Left ventricle myocardium inferior (tissue), 1 donor: ENCODE measurements at regions not wholly inside any gene's neighbourhood (a gene's known extent, or its start where the extent isn't known, plus 50 kb on each side); places are given as distances from the start of the nearest gene placed in this dataset.
A peak's percentile ranks its signal among the peaks of the same experiment; 100 is the strongest.

Experiments
- DNase-seq: peaks from one replicate; pipeline ENCODE4 v3.0.0-alpha.2; 2020
- H3K27ac ChIP-seq: fragments of 200-600 bp; replicated peaks from 2 replicates; pipeline ENCODE4 v1.8.0; 2021
- H3K27me3 ChIP-seq: fragments of 200-600 bp; 2 replicates; pipeline ENCODE4 v1.8.0; 2021; ENCODE audit warnings: low read depth
- H3K36me3 ChIP-seq: fragments of 200-600 bp; 2 replicates; pipeline ENCODE4 v1.8.0; 2021
- H3K4me1 ChIP-seq: fragments of 200-600 bp; 2 replicates; pipeline ENCODE4 v1.8.0; 2021
- H3K4me3 ChIP-seq: fragments of 200-600 bp; 2 replicates; pipeline ENCODE4 v1.8.0; 2021; ENCODE audit warnings: mild to moderate bottlenecking, moderate library complexity
- H3K9me3 ChIP-seq: fragments of 200-600 bp; replicated peaks from 2 replicates; pipeline ENCODE4 v1.8.0; 2021
- intact Hi-C: fragments of 100-400 bp; cut with micrococcal nuclease; formaldehyde crosslinking; loops from one replicate; pipeline ENCODE4 v1.11.0; 2022
- TF ChIP-seq, protein P1 (sequence below): fragments of 200-600 bp; IDR thresholded peaks from 2 replicates; pipeline ENCODE4 v1.8.0; 2021; ENCODE audit warnings: antibody characterized with exemption, mild to moderate bottlenecking, borderline replicate concordance
- donor health status: DM: no; HTN: yes; CAD: no; lungs with severe emphysema.

DNA sequence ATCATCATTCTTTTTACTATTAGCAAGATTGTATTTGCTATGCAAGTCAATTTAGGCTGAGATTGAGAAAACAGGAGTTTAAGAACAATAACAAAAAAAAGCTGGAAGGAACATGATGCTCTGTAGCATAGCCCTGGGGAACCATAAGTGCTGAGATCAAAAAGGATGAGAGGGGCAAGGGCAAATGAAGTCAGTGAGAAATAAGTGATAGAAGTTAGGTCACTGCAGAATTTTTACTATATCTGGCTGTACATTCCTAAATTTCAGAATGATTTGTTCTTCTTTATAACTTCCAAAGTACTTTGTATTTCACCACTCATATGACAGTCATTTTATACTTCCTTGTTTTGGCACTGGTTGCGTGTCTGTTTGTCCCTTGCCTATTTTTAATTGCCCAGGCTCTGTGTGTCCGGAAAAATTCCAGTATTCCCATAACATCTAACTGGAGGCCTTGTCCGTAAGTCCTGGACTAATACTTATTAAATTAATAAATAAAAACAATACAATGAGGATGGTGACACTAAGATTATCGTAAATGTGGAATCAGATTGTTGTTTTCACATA is 444.7 kb downstream of the TENT5A start:
- no peak for DNase-seq
- Histone ChIP-seq H3K4me1 (peaks cover 11% of the 10 kb centered on the region), H3K9me3 (no peaks in the 10 kb centered on the region), H3K27me3 (no peaks in the 10 kb centered on the region), H3K4me3 (no peak overlapping the region), H3K27ac (peak overlapping the region; percentile 50), H3K36me3 (no peaks in the 10 kb centered on the region)
- intact Hi-C loops, result no loop called here
- TF ChIP-seq, protein P1, sequence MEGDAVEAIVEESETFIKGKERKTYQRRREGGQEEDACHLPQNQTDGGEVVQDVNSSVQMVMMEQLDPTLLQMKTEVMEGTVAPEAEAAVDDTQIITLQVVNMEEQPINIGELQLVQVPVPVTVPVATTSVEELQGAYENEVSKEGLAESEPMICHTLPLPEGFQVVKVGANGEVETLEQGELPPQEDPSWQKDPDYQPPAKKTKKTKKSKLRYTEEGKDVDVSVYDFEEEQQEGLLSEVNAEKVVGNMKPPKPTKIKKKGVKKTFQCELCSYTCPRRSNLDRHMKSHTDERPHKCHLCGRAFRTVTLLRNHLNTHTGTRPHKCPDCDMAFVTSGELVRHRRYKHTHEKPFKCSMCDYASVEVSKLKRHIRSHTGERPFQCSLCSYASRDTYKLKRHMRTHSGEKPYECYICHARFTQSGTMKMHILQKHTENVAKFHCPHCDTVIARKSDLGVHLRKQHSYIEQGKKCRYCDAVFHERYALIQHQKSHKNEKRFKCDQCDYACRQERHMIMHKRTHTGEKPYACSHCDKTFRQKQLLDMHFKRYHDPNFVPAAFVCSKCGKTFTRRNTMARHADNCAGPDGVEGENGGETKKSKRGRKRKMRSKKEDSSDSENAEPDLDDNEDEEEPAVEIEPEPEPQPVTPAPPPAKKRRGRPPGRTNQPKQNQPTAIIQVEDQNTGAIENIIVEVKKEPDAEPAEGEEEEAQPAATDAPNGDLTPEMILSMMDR, result no peak

DNA sequence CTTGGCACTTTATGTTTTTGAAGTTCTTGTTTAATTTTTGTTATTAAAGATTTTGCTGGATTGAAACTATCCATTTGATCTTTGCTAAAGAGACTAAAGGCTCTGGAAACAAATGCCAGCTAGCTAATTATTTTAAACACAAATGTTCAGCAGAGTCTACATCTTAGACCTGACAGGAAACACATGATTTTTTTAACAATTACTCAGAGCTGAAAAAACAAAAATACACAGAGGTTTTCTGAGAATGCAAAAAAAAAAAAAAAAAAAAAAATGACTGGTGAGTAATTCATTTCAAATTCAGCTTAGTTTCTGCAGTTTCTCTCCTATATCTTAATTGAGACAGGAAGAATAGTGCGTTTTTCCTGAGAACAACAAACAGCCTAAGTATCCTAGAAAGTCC is 448.0 kb downstream of the TENT5A start:
- H3K27me3 ChIP-seq, result no peaks in the 10 kb centered on the region
- H3K36me3 ChIP-seq, result no peaks in the 10 kb centered on the region
- DNase-seq, result no peak
- peaks cover 11% of the 10 kb centered on the region for H3K4me1 ChIP-seq
- H3K27ac ChIP-seq, result no peak overlapping the region
- TF ChIP-seq, protein P1, result no peak
- H3K4me3 ChIP-seq, result no peak overlapping the region
- intact Hi-C loops, result no loop called here
- H3K9me3 ChIP-seq, result no peaks in the 10 kb centered on the region

DNA sequence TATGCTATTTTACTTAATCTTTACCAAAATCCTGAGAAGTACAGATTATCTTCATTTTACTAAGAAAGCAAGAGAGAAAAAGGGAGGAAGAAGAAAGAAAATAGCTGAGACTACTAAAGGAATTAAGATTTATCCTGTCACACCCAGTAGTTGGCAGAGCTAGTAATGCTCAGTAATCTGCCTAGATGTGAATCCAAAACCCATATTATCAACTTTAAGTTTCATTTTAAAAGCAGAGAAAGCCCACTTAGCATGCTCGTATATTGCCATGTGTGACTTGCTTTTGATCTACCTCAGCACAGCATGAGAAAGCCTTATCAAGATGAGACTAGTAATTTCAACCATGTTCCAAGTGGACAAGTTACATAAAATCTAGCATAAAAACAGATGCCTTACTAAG is 451.5 kb downstream of the TENT5A start:
- Histone ChIP-seq H3K36me3 (no peaks in the 10 kb centered on the region), H3K4me1 (no peaks in the 10 kb centered on the region), H3K9me3 (no peaks in the 10 kb centered on the region)

DNA sequence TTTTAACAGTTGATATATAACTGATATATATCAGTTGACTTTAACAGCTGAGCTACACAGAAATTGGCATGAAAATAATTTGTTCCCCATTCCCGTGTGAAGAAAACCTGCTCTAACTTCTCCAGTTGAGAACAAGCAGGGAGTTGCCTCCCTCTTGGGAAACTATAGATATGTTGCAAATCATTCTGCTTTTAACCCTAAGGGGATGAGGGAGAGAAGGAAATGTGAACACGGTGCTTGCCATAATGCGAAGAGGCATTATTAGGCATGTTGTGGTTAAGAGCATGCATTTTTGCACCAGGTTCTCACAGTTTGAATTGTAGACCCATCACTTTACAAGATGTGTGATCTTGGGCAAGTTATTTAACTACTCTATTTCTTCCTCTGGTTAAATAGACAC is 453.7 kb downstream of the TENT5A start:
- no peak for DNase-seq
- H3K27me3 ChIP-seq, result no peaks in the 10 kb centered on the region
- H3K9me3 ChIP-seq, result no peaks in the 10 kb centered on the region
- H3K4me1 ChIP-seq, result no peaks in the 10 kb centered on the region
- no peaks in the 10 kb centered on the region for H3K36me3 ChIP-seq
- intact Hi-C loops, result no loop called here
- TF ChIP-seq, protein P1, result no peak
- no peak overlapping the region for H3K4me3 ChIP-seq
- no peak overlapping the region for H3K27ac ChIP-seq

More for the DNA sequence above, 451.5 kb downstream of the TENT5A start:
- no peak overlapping the region for H3K4me3 ChIP-seq
- H3K27me3 ChIP-seq, result no peaks in the 10 kb centered on the region
- DNase-seq, result no peak
- intact Hi-C loops, result no loop called here
- TF ChIP-seq, protein P1, result no peak
- H3K27ac ChIP-seq, result no peak overlapping the region

DNA sequence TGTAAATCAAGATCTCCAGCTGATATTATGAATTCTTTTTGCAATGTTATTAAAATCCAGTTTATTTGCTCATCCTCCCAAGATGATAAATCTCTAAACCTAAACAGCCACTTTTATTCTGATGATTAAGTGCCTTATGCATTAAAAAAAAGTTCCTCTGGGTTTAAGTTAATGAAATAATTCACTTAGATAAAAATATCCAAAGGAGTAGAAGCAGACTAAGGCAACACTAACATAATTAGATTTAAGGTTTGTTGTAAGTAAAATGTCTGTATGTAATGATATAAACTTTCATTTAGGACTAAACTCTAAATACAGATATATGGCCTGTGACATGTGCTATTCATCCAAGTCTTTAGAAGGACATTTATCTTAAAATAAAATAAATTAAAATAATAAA is 457.2 kb downstream of the TENT5A start:
- Histone ChIP-seq H3K4me1 (no peaks in the 10 kb centered on the region), H3K36me3 (no peaks in the 10 kb centered on the region), H3K27ac (no peak overlapping the region), H3K4me3 (no peak overlapping the region), H3K9me3 (no peaks in the 10 kb centered on the region), H3K27me3 (no peaks in the 10 kb centered on the region)
- intact Hi-C loops, result no loop called here
- DNase-seq, result no peak
- TF ChIP-seq, protein P1, result no peak
